Activated naive CD8-positive, alpha-beta T cell treated with anti-CD3 and anti-CD28 coated beads for 36 hours (primary cell): ENCODE measurements at regions not wholly inside any gene's neighbourhood (a gene's known extent, or its start where the extent isn't known, plus 50 kb on each side); places are given as distances from the start of the nearest gene placed in this dataset.

Experiments used
- DNase-seq: peaks from one replicate; pipeline ENCODE4 v3.0.0; 2021
- H3K27ac Mint-ChIP-seq: one replicate; pipeline ENCODE4 v1.8.0; 2022; ENCODE audit warnings: mild to moderate bottlenecking, moderate library complexity, mixed read lengths
- H3K27me3 Mint-ChIP-seq: one replicate; pipeline ENCODE4 v1.8.0; 2022; ENCODE audit warnings: mild to moderate bottlenecking, mixed read lengths
- H3K36me3 Mint-ChIP-seq: one replicate; pipeline ENCODE4 v1.8.0; 2021; ENCODE audit warnings: mild to moderate bottlenecking, mixed read lengths
- H3K4me1 Mint-ChIP-seq: one replicate; pipeline ENCODE4 v1.8.0; 2021; ENCODE audit warnings: mixed read lengths
- H3K4me3 Mint-ChIP-seq: one replicate; pipeline ENCODE4 v1.8.0; 2022; ENCODE audit warnings: mild to moderate bottlenecking, moderate library complexity, mixed read lengths
- H3K9me3 Mint-ChIP-seq: one replicate; pipeline ENCODE4 v1.8.0; 2022; ENCODE audit warnings: mixed read lengths

DNA sequence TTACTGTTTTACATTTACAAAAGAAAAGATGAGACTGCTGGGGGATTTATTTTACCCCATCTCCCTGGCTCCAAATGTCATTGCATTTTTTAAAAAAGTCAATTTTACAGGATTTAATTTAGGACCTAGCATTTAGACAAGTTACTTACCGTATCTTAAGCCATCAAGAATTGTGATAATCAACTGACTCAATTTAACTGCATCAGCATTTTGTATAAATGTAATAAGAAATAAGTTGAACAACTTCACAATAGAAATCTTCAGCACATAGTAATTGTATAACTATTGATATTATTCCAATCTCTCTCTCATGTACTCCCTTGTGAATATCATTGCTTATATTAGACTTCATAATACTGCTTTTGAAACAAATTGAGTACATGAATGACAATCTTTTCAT, 907.5 kb upstream of the SLC10A2 start:
- DNase-seq = no peak
- H3K4me3 Mint-ChIP-seq = no peak overlapping the region
- H3K36me3 Mint-ChIP-seq = no peaks in the 10 kb centered on the region
- H3K4me1 Mint-ChIP-seq = no peaks in the 10 kb centered on the region
- no peak overlapping the region for H3K27ac Mint-ChIP-seq
- no peaks in the 10 kb centered on the region for H3K27me3 Mint-ChIP-seq
- H3K9me3 Mint-ChIP-seq = peaks cover 2% of the 10 kb centered on the region

DNA sequence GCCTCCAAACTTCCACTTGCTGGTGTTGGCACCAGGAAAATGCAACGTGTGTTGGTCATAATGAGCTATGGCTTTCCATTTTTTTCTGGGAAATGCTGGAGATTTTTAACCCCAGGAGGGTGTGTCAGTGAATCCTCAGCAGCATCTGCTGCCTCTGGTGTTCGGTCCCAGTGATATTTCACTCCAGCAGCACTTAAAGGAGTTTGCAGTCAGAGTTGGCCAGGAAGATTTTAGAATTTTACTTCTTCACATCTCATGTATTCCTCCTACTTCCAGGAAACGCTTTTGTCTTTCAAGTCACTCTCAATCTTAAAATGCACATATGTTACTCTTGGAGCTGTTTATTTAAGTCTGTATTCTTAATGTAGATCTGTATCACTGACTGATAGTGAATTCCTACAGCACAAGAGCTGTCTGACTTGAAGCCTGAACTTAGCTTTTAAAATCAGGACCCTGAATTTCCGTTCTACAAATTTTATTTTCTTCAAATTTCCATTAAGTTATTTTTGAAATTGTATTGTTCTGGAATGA, 903.4 kb upstream of the SLC10A2 start:
- no peak overlapping the region for H3K27ac Mint-ChIP-seq
- H3K4me3 Mint-ChIP-seq = no peak overlapping the region
- H3K36me3 Mint-ChIP-seq = no peaks in the 10 kb centered on the region
- no peaks in the 10 kb centered on the region for H3K4me1 Mint-ChIP-seq
- no peaks in the 10 kb centered on the region for H3K27me3 Mint-ChIP-seq
- H3K9me3 Mint-ChIP-seq = no peaks in the 10 kb centered on the region
- DNase-seq = no peak

DNA sequence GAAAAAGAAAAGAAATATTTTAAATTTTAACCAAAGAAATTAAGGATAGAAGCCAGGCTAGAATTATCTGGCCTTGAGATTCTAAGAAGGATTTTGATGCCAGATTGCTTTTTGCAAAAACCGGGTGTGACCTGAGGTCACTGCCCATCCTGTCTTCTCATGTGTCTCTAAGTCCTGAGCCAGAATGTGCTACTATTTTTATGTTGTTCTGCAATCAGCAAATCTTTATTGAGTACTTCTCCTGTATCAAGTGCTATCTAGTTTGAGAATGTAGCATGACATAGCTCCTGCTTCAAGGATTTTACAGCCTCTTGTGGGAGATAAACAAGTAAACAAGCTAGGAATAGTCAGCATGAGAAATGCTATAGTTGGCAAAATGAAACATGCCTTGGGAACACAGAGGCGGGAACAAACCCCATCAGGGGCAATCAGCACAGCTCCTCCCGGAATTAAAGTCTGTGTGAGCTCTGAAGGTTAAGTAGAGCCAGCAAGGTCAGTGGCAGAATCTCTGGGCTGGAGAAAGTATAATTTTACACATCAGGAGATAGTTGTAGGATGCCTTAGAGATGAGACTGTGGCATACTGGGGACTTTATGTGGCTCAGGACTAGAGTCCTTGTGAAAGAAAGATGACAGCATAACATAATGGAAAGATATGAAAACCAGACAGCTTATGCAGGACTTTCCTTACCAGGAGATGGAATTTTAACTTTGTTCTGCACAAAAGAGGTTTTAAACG, 899.5 kb upstream of the SLC10A2 start:
- Mint-ChIP-seq H3K27me3 (no peaks in the 10 kb centered on the region), H3K9me3 (peaks cover 8% of the 10 kb centered on the region), H3K27ac (no peak overlapping the region), H3K4me1 (no peaks in the 10 kb centered on the region), H3K4me3 (no peak overlapping the region), H3K36me3 (no peaks in the 10 kb centered on the region)
- no peak for DNase-seq

DNA sequence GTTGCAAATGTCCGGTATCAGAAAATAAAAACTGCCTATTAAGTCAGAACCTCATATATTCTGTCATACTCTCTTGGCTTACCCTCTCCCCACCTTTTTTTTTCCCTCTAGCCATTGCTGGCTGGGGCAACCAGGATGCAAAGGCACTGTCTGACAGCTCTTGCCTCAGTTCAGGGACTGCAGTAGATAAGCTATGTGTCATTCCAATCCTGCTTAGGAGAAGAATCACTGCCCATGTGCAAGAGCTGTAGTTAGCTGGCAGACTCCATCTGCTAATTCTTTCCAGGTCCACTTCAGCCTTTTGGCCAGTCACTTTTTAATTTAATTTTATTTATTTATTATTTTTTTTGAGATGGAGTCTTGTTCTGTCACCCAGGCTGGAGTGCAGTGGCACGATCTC, 895.6 kb upstream of the SLC10A2 start:
- H3K9me3 Mint-ChIP-seq = peaks cover 8% of the 10 kb centered on the region
- no peak for DNase-seq
- H3K27ac Mint-ChIP-seq = no peak overlapping the region
- H3K4me3 Mint-ChIP-seq = no peak overlapping the region
- no peaks in the 10 kb centered on the region for H3K4me1 Mint-ChIP-seq
- H3K27me3 Mint-ChIP-seq = no peaks in the 10 kb centered on the region
- no peaks in the 10 kb centered on the region for H3K36me3 Mint-ChIP-seq

DNA sequence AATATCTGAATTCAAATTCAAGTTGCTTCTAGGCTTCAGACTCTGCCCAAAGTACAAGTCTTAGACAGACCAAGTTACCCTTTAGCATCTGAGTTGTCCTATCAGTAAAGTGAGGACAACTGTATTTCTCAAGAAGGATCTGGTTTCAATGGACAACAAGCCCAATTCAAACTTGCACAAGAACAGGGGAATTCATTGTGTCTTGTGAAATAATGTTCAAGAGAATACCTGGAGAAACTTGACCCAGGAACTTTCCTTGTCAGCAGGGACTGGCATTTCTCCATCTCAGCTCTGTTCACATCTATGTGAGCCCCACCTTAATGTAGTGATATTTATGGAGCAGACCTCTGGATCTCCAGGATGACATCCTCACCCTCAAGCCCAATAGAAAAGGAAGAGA, 894.9 kb upstream of the SLC10A2 start:
- H3K27ac Mint-ChIP-seq = no peak overlapping the region
- no peak for DNase-seq
- peaks cover 8% of the 10 kb centered on the region for H3K9me3 Mint-ChIP-seq
- H3K4me1 Mint-ChIP-seq = no peaks in the 10 kb centered on the region
- H3K27me3 Mint-ChIP-seq = no peaks in the 10 kb centered on the region
- H3K36me3 Mint-ChIP-seq = no peaks in the 10 kb centered on the region
- no peak overlapping the region for H3K4me3 Mint-ChIP-seq

DNA sequence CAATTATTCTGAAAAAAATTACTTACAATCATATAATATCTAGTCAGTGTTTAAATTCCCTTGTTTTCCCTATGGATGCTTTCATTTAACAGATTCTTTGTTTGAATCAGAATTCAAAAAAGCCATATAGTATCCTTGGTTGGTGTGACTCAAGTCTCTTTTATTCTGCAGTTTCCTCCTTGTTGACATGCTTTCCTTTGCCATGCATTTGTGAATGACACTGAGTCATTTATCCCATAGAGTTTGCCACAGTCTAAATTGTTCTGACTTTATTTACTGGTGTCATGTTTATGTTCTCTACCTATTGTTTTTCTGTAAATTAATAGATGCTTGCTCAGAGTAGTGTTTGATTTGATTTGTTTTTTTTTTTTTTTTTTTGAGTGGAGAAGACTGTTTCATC, 893.8 kb upstream of the SLC10A2 start:
- DNase-seq = no peak
- Mint-ChIP-seq H3K27me3 (no peaks in the 10 kb centered on the region), H3K4me3 (no peak overlapping the region), H3K4me1 (no peaks in the 10 kb centered on the region), H3K36me3 (no peaks in the 10 kb centered on the region), H3K9me3 (peaks cover 8% of the 10 kb centered on the region), H3K27ac (no peak overlapping the region)

DNA sequence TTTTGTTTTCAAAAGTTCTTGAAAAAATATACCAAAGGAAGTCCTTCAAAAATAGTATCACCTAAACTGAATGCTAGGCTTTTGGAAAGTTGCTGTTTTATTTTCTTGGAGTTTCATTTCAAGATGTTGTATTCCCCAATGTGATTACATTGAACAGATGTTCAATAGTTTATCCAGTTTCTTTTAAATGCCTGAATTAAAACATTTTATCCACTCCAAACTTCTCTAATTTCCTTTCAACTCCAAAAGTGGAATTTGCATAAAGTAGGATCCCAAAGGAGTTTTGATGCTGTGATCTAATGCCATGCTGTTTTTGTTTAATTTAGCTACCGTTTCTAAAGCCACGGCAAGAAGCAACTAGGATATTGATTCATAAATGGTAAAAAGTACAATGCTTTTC, 892.5 kb upstream of the SLC10A2 start:
- Mint-ChIP-seq H3K36me3 (no peaks in the 10 kb centered on the region), H3K4me1 (no peaks in the 10 kb centered on the region), H3K4me3 (no peak overlapping the region), H3K27me3 (no peaks in the 10 kb centered on the region), H3K27ac (no peak overlapping the region), H3K9me3 (peaks cover 5% of the 10 kb centered on the region)
- DNase-seq = no peak

DNA sequence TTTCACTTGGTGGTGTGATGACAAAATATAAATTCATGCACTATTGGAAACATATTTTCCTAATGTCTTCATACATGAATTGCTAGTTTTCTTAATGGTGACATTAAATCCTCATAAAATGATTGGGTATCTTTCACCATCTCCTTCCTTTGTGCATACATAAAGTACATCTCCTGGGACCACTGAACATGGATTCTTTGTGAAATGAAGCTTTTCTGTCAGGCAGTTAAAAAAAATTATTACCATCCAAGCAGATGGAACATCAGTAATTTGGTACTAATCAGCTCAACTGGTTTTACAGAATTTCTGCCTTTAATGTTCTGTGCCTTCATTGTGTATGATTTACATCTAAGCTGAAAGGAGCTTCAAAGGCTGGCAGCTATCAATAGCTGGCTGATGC, 891.7 kb upstream of the SLC10A2 start:
- no peak for DNase-seq
- no peak overlapping the region for H3K4me3 Mint-ChIP-seq

DNA sequence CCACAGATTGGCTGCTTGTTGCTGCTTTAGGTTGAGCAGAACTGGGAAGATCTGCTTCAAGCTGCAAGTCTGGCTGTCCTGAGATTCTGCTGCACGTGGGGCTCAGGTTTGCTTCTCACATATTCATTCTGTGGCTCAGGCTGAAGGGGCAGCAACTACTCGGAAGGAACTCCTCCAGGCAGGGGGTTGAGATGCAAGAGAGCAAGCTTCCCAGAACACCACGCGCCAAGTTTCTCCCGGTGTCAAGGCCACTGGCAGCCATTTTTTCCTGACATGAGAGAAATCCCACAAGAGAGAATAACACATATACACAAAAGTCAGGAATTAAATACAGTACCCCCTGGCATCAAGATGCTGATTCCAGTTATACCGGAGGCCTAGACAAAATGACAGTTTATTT, 887.6 kb upstream of the SLC10A2 start:
- H3K4me1 Mint-ChIP-seq = no peaks in the 10 kb centered on the region
- no peak for DNase-seq
- H3K9me3 Mint-ChIP-seq = peaks cover 2% of the 10 kb centered on the region
- H3K27ac Mint-ChIP-seq = no peak overlapping the region
- H3K27me3 Mint-ChIP-seq = no peaks in the 10 kb centered on the region
- H3K4me3 Mint-ChIP-seq = no peak overlapping the region
- H3K36me3 Mint-ChIP-seq = no peaks in the 10 kb centered on the region

More for the DNA sequence above, 891.7 kb upstream of the SLC10A2 start:
- peaks cover 5% of the 10 kb centered on the region for H3K9me3 Mint-ChIP-seq
- H3K27ac Mint-ChIP-seq = no peak overlapping the region
- H3K36me3 Mint-ChIP-seq = no peaks in the 10 kb centered on the region
- no peaks in the 10 kb centered on the region for H3K27me3 Mint-ChIP-seq
- H3K4me1 Mint-ChIP-seq = no peaks in the 10 kb centered on the region

DNA sequence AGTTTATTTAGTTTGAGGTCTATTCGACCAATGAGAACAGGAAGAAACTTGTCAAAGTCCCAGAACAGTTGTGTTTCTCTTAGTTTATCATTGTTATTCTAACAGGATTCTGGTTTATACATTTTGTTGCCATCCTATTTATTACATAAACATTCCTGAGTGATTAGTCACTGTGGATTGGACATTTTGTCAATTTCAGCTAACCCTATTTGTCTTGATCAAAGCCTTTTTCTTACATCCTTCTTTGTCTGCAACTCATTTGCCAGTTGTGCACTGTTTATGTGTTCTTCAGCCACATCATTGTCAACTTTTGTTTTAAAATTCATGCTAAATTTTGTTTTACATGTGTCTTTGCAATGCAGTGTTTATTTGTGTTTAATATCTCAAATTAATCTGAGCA, 886.0 kb upstream of the SLC10A2 start:
- Mint-ChIP-seq H3K4me3 (no peak overlapping the region), H3K27ac (no peak overlapping the region)

DNA sequence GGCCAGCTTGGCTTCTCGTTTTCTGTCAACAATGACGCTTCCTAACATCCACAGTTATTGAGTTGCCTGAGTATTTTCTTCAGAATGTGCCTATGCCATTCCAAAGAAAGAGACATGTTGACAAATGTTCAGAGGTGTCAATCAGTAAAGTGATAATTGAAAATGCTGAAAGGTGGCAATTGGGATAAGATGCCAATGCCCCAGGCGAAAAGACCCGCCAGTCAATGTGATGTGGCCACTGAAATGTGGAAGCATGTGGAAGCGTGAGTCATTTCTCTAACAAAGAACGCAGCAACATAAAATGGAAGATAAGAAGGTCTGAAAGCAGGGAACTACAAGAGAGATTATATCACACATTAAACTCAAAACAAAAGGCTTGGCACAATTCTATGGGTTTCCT, 882.2 kb upstream of the SLC10A2 start:
- H3K27me3 Mint-ChIP-seq = no peaks in the 10 kb centered on the region
- no peaks in the 10 kb centered on the region for H3K36me3 Mint-ChIP-seq
- no peak overlapping the region for H3K4me3 Mint-ChIP-seq
- no peak overlapping the region for H3K27ac Mint-ChIP-seq
- H3K4me1 Mint-ChIP-seq = no peaks in the 10 kb centered on the region
- no peaks in the 10 kb centered on the region for H3K9me3 Mint-ChIP-seq
- no peak for DNase-seq

More for the DNA sequence above, 886.0 kb upstream of the SLC10A2 start:
- no peak for DNase-seq
- Mint-ChIP-seq H3K36me3 (no peaks in the 10 kb centered on the region), H3K4me1 (no peaks in the 10 kb centered on the region), H3K9me3 (peaks cover 2% of the 10 kb centered on the region), H3K27me3 (no peaks in the 10 kb centered on the region)

DNA sequence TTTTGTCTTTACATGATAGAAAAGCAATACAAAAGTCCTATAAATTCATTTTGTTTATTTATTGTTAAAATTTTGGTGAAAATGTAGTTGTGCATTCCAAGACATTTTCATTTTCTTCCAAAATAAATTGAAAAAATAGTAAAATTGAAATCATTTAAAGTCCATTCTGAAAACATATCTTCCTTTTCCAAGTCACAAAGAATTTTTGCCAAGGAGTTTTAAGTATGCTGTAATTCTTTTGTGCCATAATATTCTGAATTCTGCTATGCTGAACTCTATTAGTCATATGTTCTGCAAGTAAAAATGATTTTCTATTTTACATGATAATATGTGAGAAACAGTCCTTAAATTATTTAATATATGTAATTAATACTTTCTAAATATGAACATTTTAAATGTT, 879.6 kb upstream of the SLC10A2 start:
- Mint-ChIP-seq H3K36me3 (no peaks in the 10 kb centered on the region), H3K4me1 (no peaks in the 10 kb centered on the region), H3K27ac (no peak overlapping the region), H3K9me3 (no peaks in the 10 kb centered on the region), H3K27me3 (no peaks in the 10 kb centered on the region), H3K4me3 (no peak overlapping the region)
- no peak for DNase-seq

DNA sequence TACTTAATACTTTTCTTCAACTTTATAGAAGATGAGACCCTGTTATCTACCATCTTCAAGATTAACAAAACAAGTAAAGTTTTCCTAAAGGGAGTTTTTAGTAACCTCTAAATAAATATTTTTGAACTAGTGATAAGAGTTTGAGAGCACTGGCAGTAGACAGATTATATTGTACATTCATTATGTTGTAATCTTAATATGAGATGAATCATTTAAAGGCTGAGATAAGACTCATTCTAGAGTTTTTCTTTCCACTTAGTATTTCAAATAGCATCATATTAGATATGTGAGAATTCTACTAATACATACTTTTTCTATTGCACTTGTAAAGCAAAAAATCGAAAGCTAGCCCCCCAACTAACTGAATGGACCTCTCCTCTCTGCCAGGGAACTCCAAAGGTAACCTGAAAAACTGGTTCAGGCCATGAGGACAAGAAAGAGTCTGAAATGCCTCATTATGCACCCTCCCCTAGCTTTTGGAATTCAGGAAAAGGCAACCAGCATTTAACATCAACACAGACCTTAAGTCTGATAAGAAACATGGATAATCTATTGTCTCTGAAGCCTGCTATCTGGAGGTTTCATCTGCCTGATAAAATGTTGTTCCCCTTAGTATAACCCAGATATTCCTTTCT, 875.4 kb upstream of the SLC10A2 start:
- Mint-ChIP-seq H3K27ac (no peak overlapping the region), H3K36me3 (no peaks in the 10 kb centered on the region), H3K27me3 (no peaks in the 10 kb centered on the region), H3K9me3 (no peaks in the 10 kb centered on the region), H3K4me1 (no peaks in the 10 kb centered on the region), H3K4me3 (no peak overlapping the region)
- no peak for DNase-seq

DNA sequence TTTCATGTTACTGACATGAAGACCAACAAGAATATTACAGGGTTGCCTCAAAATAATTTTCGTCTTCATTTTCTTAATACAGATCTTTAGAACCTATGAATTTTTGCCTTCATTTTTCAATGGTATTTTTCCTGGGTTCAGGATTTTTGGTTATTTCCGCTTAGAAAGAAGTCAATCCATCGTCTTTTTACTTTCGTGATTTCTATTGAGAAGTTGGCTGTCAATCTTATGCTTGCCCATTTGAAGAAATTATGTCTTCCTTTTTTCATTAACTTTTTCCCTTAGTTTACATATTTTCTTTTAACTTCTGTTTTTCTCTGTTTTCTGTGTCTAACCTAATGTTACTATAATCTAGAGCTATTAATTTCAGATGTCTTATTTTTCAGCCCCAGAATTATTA, 868.9 kb upstream of the SLC10A2 start:
- Mint-ChIP-seq H3K9me3 (peaks cover 4% of the 10 kb centered on the region), H3K4me1 (no peaks in the 10 kb centered on the region), H3K27me3 (no peaks in the 10 kb centered on the region), H3K36me3 (no peaks in the 10 kb centered on the region), H3K4me3 (no peak overlapping the region), H3K27ac (no peak overlapping the region)
- no peak for DNase-seq

DNA sequence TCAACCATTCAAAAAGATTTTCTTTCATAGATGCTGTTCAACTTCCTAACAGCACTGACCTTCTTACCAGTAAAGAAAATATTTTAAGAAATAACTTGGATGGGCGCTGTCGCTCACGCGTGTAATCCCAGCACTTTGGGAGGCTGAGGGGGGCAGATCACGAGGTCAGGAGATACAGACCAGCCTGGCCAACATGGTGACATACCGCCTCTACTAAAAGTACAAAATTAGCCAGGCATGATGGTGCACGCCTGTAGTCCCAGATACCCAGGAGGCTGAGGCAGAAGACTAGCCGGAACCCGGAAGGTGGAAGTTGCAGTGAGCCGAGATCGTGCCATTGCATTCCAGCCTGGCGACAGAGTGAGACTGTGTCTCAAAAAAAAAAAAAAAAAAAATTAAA, 865.7 kb upstream of the SLC10A2 start:
- no peak overlapping the region for H3K27ac Mint-ChIP-seq
- H3K36me3 Mint-ChIP-seq = no peaks in the 10 kb centered on the region
- peaks cover 4% of the 10 kb centered on the region for H3K9me3 Mint-ChIP-seq
- H3K4me3 Mint-ChIP-seq = no peak overlapping the region
- DNase-seq = no peak
- H3K27me3 Mint-ChIP-seq = no peaks in the 10 kb centered on the region
- no peaks in the 10 kb centered on the region for H3K4me1 Mint-ChIP-seq

DNA sequence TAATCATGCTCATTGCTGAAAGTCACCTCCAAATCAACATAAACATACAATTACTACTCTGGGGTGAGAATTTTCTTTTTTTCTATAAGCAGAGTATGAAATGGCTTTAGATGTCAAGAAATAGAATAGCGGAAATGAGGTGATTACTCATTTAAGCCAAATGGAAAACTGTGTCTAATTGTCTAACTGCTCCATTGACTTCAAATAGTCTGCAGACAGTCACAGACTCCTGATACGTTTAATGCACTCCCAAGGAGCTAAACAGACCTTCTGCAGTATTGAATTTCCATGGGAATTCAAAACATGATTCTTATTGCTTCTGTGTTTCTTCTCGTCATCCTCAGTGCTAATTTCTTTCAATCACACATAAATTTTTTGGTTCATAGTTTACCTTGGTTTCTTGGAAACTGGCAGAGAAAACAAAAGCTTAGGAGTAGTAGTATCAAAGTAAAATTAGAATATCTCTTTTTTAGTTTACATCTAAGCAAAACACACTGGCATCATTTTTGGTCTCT, 865.2 kb upstream of the SLC10A2 start:
- H3K27ac Mint-ChIP-seq = no peak overlapping the region
- no peak for DNase-seq
- peaks cover 4% of the 10 kb centered on the region for H3K9me3 Mint-ChIP-seq
- H3K36me3 Mint-ChIP-seq = no peaks in the 10 kb centered on the region
- H3K4me1 Mint-ChIP-seq = no peaks in the 10 kb centered on the region
- H3K27me3 Mint-ChIP-seq = no peaks in the 10 kb centered on the region
- H3K4me3 Mint-ChIP-seq = no peak overlapping the region
